Stromal cell of bone marrow (primary cell): ENCODE measurements at regions not wholly inside any gene's neighbourhood (a gene's known extent, or its start where the extent isn't known, plus 50 kb on each side); places are given as distances from the start of the nearest gene placed in this dataset.
"Not testable (repeated sequence)": the region's sequence is repeated elsewhere in the genome, so short reads cannot be mapped to it uniquely, and the experiment has no call there.

Experiments used
- DNase-seq: peaks from one replicate; pipeline ENCODE4 v3.0.0-alpha.2; 2012; ENCODE audit warnings: low read depth

GRCh38 chr1:48082271-48082962, 85.2 kb upstream of the TRABD2B start:
- DNase-seq: no peak

- no peak for DNase-seq
Measured at GRCh38 chr1:48080331-48081255, 83.4 kb upstream of the TRABD2B start.

- no peak for DNase-seq
Measured at GRCh38 chr1:48079096-48079495, 81.9 kb upstream of the TRABD2B start.

GRCh38 chr1:48077795-48078222, 80.6 kb upstream of the TRABD2B start:
- DNase-seq: peak; percentile 15

- DNase-seq: no peak
Measured at GRCh38 chr1:48076017-48076416, 78.8 kb upstream of the TRABD2B start.

- no peak for DNase-seq
Measured at GRCh38 chr1:48073798-48074530, 76.8 kb upstream of the TRABD2B start.

GRCh38 chr1:48071513-48071912, 74.3 kb upstream of the TRABD2B start:
- no peak for DNase-seq

- DNase-seq: no peak
Measured at GRCh38 chr1:48070396-48070750, 73.2 kb upstream of the TRABD2B start.

GRCh38 chr1:48069662-48070395, 72.6 kb upstream of the TRABD2B start:
- peak; percentile 74 for DNase-seq

- no peak for DNase-seq
Measured at GRCh38 chr1:48068206-48068605, 71.0 kb upstream of the TRABD2B start.

GRCh38 chr1:48066936-48067335, 69.8 kb upstream of the TRABD2B start:
- DNase-seq: no peak

- DNase-seq: not testable (repeated sequence)
Measured at GRCh38 chr1:48064693-48065092, 67.5 kb upstream of the TRABD2B start.

- DNase-seq: no peak
Measured at GRCh38 chr1:48062353-48062752, 65.2 kb upstream of the TRABD2B start.

GRCh38 chr1:48061162-48062136, 64.3 kb upstream of the TRABD2B start:
- DNase-seq: peak; percentile 49

- no peak for DNase-seq
Measured at GRCh38 chr1:48059289-48059688, 62.1 kb upstream of the TRABD2B start.

GRCh38 chr1:48058135-48059025, 61.2 kb upstream of the TRABD2B start:
- no peak for DNase-seq

GRCh38 chr1:48057249-48057648, 60.1 kb upstream of the TRABD2B start:
- DNase-seq: no peak

GRCh38 chr1:48055876-48056764, 58.9 kb upstream of the TRABD2B start:
- DNase-seq: no peak

GRCh38 chr1:48054232-48054631, 57.0 kb upstream of the TRABD2B start:
- DNase-seq: no peak
